Heart right ventricle (tissue), 16 donors: ENCODE measurements at regions not wholly inside any gene's neighbourhood (a gene's known extent, or its start where the extent isn't known, plus 50 kb on each side); places are given as distances from the start of the nearest gene placed in this dataset.
"Not testable (repeated sequence)": the region's sequence is repeated elsewhere in the genome, so short reads cannot be mapped to it uniquely, and the experiment has no call there.

Source experiments
- ATAC-seq, 8 donors: fragments of 200-7000 bp; cut with Tn5 transposase; one replicate each; pipeline ENCODE4 v1.9.1; 2020; ENCODE audit warnings: mild to moderate bottlenecking in 8 of 8, moderate library complexity in 8 of 8, moderate number of reproducible peaks in 1 of 8
- DNase-seq, 2 donors: peaks; one replicate each; pipeline ENCODE4 v3.0.0-alpha.2; 2020
- H3K27ac ChIP-seq, 10 donors: fragments of 200-600 bp; sonication (generic) in 2 of 10; one replicate each; pipeline versions ENCODE4 v1.5.0 to v1.8.0; 2020 to 2022; ENCODE audit warnings: mild to moderate bottlenecking in 3 of 10
- H3K27me3 ChIP-seq, 7 donors: fragments of 200-600 bp; one replicate each; pipeline ENCODE4 v1.8.0; 2021 to 2022; ENCODE audit warnings: mild to moderate bottlenecking in 2 of 7
- H3K36me3 ChIP-seq, 9 donors: fragments of 200-600 bp; sonication (generic) in 1 of 9; one replicate each; pipeline versions ENCODE4 v1.5.0 to v1.8.0; 2020 to 2022; ENCODE audit warnings: mild to moderate bottlenecking in 2 of 9
- H3K4me1 ChIP-seq, 9 donors: fragments of 200-600 bp; sonication (generic) in 1 of 9; one replicate each; pipeline versions ENCODE4 v1.5.0 to v1.8.0; 2020 to 2022; ENCODE audit warnings: mild to moderate bottlenecking in 4 of 9
- H3K4me3 ChIP-seq, 10 donors: fragments of 200-600 bp; sonication (generic) in 2 of 10; one replicate each; pipeline versions ENCODE4 v1.5.0 to v1.8.0; 2020 to 2022; ENCODE audit warnings: mild to moderate bottlenecking in 7 of 10, moderate library complexity in 2 of 10
- H3K9me3 ChIP-seq, 11 donors: fragments of 200-600 bp in 10 of 11; sonication (generic) in 2 of 11; one replicate each; pipeline versions ENCODE4 v1.5.0 to v1.8.0; 2013 to 2022; ENCODE audit warnings: mild to moderate bottlenecking in 2 of 11, control low read depth in 1 of 11, moderate library complexity in 1 of 11
- WGBS, 2 donors: extraction: QIAGEN DNeasy Blood & Tissue Kit; methylation state at CpG; one replicate each; pipeline ENCODE4 v1.1.7; 2013; ENCODE audit warnings: inconsistent platforms in 1 of 2; 5-methylcytosine and 5-hydroxymethylcytosine counted together
- intact Hi-C, 10 donors: fragments of 100-400 bp; cut with DNase I; formaldehyde crosslinking; loops; one replicate each; pipeline versions ENCODE4 v1.11.1 to v1.14.2; 2022
- TF ChIP-seq, protein P1 (sequence below), 9 donors: fragments of 200-600 bp; sonication (generic) in 2 of 9; IDR thresholded peaks; one replicate each; pipeline versions ENCODE4 v1.5.0 to v1.8.0; 2021 to 2022; ENCODE audit warnings: antibody characterized with exemption in 9 of 9, mild to moderate bottlenecking in 5 of 9, moderate library complexity in 1 of 9
- donor health status: Arrhythmogenic right ventricular cardiomyopathy.
- donor health status: ischemic (EF 13 %, LVEDD 7.1; RV severe dilation, severe dysfunction).
- donor health status: healthy with polysubstance abuse.
- donor health status: DM: no; HTN: yes; CAD: no.
- donor health status: DM: no; HTN: no; CAD: no.
- donor health status: ischemic (EF 25% LVEDD 6.9; RV normal size, moderate dysfunction).
- donor health status: ischemic (EF 25% LVEDD 5.7; RV mildly dilated, moderate dysfunction).
- donor health status: healthy.
- donor health status: DM: yes; HTN: yes; CAD: no.
- donor health status: Ischemic cardiomyopathy.
- donor health status: ischemic (EF 35%, LVEDD 5.7; RV mildly dilated, moderate dysfunction).
- donor health status: nonischemic (EF 11% LVEDD 7.7; RV severe dilation, severe dysfunction).
- donor health status: DM: yes; HTN: yes; CAD: no.
- donor health status: PGD.
- donor health status: ischemic (EF 29% LVEDD 5.4; RV normal size, mild dysfunction).
- donor health status: nonischemic (EF 23%, LVEDD 6.1; RV moderate dilation, normal function).

- Histone ChIP-seq H3K4me3 (no peak overlapping the region), H3K27me3 (no peaks in the 10 kb centered on the region), H3K9me3 (peaks cover 0 to 91% (median 0%) of the 10 kb centered on the region in 11 donors), H3K27ac (no peak overlapping the region), H3K36me3 (no peaks in the 10 kb centered on the region), H3K4me1 (no peaks in the 10 kb centered on the region)
- TF ChIP-seq, protein P1, sequence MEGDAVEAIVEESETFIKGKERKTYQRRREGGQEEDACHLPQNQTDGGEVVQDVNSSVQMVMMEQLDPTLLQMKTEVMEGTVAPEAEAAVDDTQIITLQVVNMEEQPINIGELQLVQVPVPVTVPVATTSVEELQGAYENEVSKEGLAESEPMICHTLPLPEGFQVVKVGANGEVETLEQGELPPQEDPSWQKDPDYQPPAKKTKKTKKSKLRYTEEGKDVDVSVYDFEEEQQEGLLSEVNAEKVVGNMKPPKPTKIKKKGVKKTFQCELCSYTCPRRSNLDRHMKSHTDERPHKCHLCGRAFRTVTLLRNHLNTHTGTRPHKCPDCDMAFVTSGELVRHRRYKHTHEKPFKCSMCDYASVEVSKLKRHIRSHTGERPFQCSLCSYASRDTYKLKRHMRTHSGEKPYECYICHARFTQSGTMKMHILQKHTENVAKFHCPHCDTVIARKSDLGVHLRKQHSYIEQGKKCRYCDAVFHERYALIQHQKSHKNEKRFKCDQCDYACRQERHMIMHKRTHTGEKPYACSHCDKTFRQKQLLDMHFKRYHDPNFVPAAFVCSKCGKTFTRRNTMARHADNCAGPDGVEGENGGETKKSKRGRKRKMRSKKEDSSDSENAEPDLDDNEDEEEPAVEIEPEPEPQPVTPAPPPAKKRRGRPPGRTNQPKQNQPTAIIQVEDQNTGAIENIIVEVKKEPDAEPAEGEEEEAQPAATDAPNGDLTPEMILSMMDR (IDR thresholded peaks at IDR 0.05): no peak
- no peak for ATAC-seq
- 86 to 88% methylated on average over 11 of the region's 11 CpGs for WGBS, 2 donors
- no peak for DNase-seq
- intact Hi-C loops: loop anchor here in 1 of 10 donors (10.0 kb wide), 1 partner anchor 53 kb away; no protein-coding TSS in a partner anchor
Observed at GRCh38 chr15:25247407-25248038, 191.3 kb downstream of the UBE3A start.

GRCh38 chr15:25248087-25248486 is 190.7 kb downstream of the UBE3A start:
- H3K4me1 ChIP-seq, H3K36me3 ChIP-seq, H3K27me3 ChIP-seq, H3K4me3 ChIP-seq, DNase-seq, H3K27ac ChIP-seq, ATAC-seq: not testable (repeated sequence)
- WGBS, 2 donors: 69 to 73% methylated on average over 4 to 5 of the region's 6 CpGs
- peaks cover 0 to 88% (median 0%) of the 10 kb centered on the region in 11 donors for H3K9me3 ChIP-seq
- intact Hi-C loops: loop anchor here in 1 of 10 donors (10.0 kb wide), 1 partner anchor 53 kb away; no protein-coding TSS in a partner anchor

GRCh38 chr15:25248583-25249235 is 190.1 kb downstream of the UBE3A start:
- no peak overlapping the region for H3K4me3 ChIP-seq
- no peaks in the 10 kb centered on the region for H3K36me3 ChIP-seq
- intact Hi-C loops: loop anchor here in 1 of 10 donors (10.0 kb wide), 1 partner anchor 54 kb away; no protein-coding TSS in a partner anchor
- TF ChIP-seq, protein P1 (IDR thresholded peaks at IDR 0.05): no peak
- no peak overlapping the region for H3K27ac ChIP-seq
- H3K4me1 ChIP-seq: no peaks in the 10 kb centered on the region
- DNase-seq (peak in 1 of 2 donors; percentile 1), ATAC-seq (no peak)
- WGBS, 2 donors: 84 to 88% methylated on average over 8 of the region's 8 CpGs
- H3K27me3 ChIP-seq: no peaks in the 10 kb centered on the region
- peaks cover 0 to 88% (median 0%) of the 10 kb centered on the region in 11 donors for H3K9me3 ChIP-seq

DNA sequence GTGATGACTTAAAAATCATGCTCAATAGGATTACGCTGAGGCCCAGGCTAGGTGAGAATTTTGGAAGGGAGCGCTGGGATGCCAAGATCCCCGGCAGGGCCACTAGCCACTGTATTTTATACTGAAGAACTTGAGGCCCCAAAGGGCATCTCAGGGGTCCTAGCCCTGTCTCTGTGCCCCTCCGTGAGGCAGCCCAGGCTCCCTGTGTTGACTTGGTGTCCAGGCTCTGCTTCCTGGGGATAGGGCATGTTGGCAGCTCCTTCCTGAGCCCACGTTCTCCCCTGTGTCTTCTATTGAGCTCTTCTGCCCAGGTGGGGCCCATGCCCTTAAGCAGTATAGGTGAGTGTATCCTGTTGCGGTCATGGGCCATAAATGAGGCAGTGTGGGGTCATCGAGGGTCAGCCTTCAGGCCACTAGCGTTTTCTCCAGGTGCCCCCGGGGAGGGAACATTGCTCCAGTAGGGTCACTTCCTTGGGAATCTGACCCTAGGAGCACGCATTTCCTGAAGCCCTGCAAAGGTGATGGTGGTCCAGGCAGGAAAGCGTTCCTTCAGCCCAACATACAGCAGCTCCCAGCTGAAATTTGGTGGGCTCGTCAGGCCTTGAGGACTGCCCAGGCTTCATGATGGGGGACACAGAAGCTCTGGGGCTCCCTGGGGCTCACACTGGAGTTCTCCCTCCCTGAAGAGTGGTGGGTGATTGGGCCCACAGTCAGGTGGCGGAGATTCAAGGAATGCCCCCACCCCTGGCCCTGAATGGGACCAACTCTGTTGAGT is 189.4 kb downstream of the UBE3A start:
- TF ChIP-seq, protein P1 (IDR thresholded peaks at IDR 0.05): no peak
- Histone ChIP-seq H3K36me3 (no peaks in the 10 kb centered on the region), H3K27ac (no peak overlapping the region), H3K27me3 (no peaks in the 10 kb centered on the region), H3K4me1 (no peaks in the 10 kb centered on the region), H3K4me3 (no peak overlapping the region), H3K9me3 (peaks cover 0 to 88% (median 0%) of the 10 kb centered on the region in 11 donors)
- DNase-seq (peak in 1 of 2 donors; percentile 1), ATAC-seq (no peak)
- intact Hi-C loops: loop anchor here in 1 of 10 donors (10.0 kb wide), 1 partner anchor 55 kb away; no protein-coding TSS in a partner anchor
- 83 to 86% methylated on average over 13 of the region's 13 CpGs for WGBS, 2 donors
